NT2/D1 (cell line): ENCODE measurements at regions not wholly inside any gene's neighbourhood (a gene's known extent, or its start where the extent isn't known, plus 50 kb on each side); places are given as distances from the start of the nearest gene placed in this dataset.

Source experiments
- DNase-seq: peaks from one replicate; pipeline ENCODE4 v3.0.0-alpha.2; 2011; ENCODE audit warnings: low read depth, low spot score
- H3K27me3 ChIP-seq: 2 replicates; pipeline ENCODE4 v1.6.0; 2011; ENCODE audit warnings: mild to moderate bottlenecking; ENCODE audit not compliant: insufficient read length, insufficient read depth
- H3K36me3 ChIP-seq: 2 replicates; pipeline ENCODE4 v1.6.1; 2011; ENCODE audit warnings: mild to moderate bottlenecking, low read length, mixed read lengths; ENCODE audit not compliant: insufficient read depth, insufficient read length
- H3K4me1 ChIP-seq: 2 replicates; pipeline ENCODE4 v1.5.1; 2011; ENCODE audit not compliant: insufficient read depth, insufficient read length
- H3K4me3 ChIP-seq: 2 replicates; pipeline ENCODE4 v1.5.1; 2011; ENCODE audit warnings: low read depth; ENCODE audit not compliant: insufficient read length
- H3K9ac ChIP-seq: 2 replicates; pipeline ENCODE4 v1.6.0; 2011; ENCODE audit warnings: low read depth; ENCODE audit not compliant: insufficient read length
- H3K9me3 ChIP-seq: 2 replicates; pipeline ENCODE4 v1.5.1; 2011; ENCODE audit warnings: mild to moderate bottlenecking, low read length; ENCODE audit not compliant: insufficient read depth
- SUZ12 ChIP-seq: IDR thresholded peaks from 2 replicates; pipeline ENCODE4 v1.6.1; 2011; ENCODE audit not compliant: insufficient read length, insufficient read depth; ENCODE audit errors: extremely low read depth
- YY1 ChIP-seq: IDR thresholded peaks from 2 replicates; pipeline ENCODE4 v1.6.1; 2011; ENCODE audit not compliant: insufficient read length, insufficient read depth
- ZNF274 ChIP-seq: IDR thresholded peaks from 2 replicates; pipeline ENCODE4 v1.6.1; 2011; ENCODE audit warnings: mild to moderate bottlenecking, low read depth, low read length

- TF ChIP-seq YY1 (no peak), ZNF274 (no peak), SUZ12 (no peak)
- no peak for DNase-seq
Measured at GRCh38 chr2:71951718-71952404, 195.8 kb downstream of the CYP26B1 start.

GRCh38 chr2:71951083-71951468, 196.6 kb downstream of the CYP26B1 start:
- no peak for TF ChIP-seq SUZ12
- TF ChIP-seq YY1 = no peak
- TF ChIP-seq ZNF274 = no peak
- H3K9ac ChIP-seq = no peak overlapping the region
- peaks cover 8% of the 10 kb centered on the region for H3K4me1 ChIP-seq

More at GRCh38 chr2:71951718-71952404, 195.8 kb downstream of the CYP26B1 start:
- no peak overlapping the region for H3K4me3 ChIP-seq
- H3K27me3 ChIP-seq = no peaks in the 10 kb centered on the region
- H3K4me1 ChIP-seq = peaks cover 8% of the 10 kb centered on the region
- H3K36me3 ChIP-seq = no peaks in the 10 kb centered on the region
- no peak overlapping the region for H3K9ac ChIP-seq
- H3K9me3 ChIP-seq = 0 out of 2 replicates have a peak, but pooled peaks cover 4% of the 10 kb centered on the region

GRCh38 chr2:71950256-71951082, 197.2 kb downstream of the CYP26B1 start:
- H3K36me3 ChIP-seq = no peaks in the 10 kb centered on the region
- peaks cover 8% of the 10 kb centered on the region for H3K4me1 ChIP-seq
- no peaks in the 10 kb centered on the region for H3K9me3 ChIP-seq
- H3K4me3 ChIP-seq = no peak overlapping the region
- no peak overlapping the region for H3K9ac ChIP-seq
- TF ChIP-seq YY1 (no peak), ZNF274 (no peak), SUZ12 (no peak)
- DNase-seq = no peak
- no peaks in the 10 kb centered on the region for H3K27me3 ChIP-seq

More at GRCh38 chr2:71951083-71951468, 196.6 kb downstream of the CYP26B1 start:
- no peaks in the 10 kb centered on the region for H3K36me3 ChIP-seq
- no peak for DNase-seq
- no peak overlapping the region for H3K4me3 ChIP-seq
- H3K27me3 ChIP-seq = no peaks in the 10 kb centered on the region
- no peaks in the 10 kb centered on the region for H3K9me3 ChIP-seq

GRCh38 chr2:71949537-71949798, 198.2 kb downstream of the CYP26B1 start:
- no peaks in the 10 kb centered on the region for H3K36me3 ChIP-seq
- H3K4me3 ChIP-seq = no peak overlapping the region
- no peak overlapping the region for H3K9ac ChIP-seq
- H3K4me1 ChIP-seq = peaks cover 8% of the 10 kb centered on the region
- DNase-seq = no peak
- no peaks in the 10 kb centered on the region for H3K27me3 ChIP-seq
- H3K9me3 ChIP-seq = no peaks in the 10 kb centered on the region
- TF ChIP-seq YY1 = no peak
- TF ChIP-seq ZNF274 = no peak
- TF ChIP-seq SUZ12 = no peak

GRCh38 chr2:71948781-71949536, 198.7 kb downstream of the CYP26B1 start:
- no peak overlapping the region for H3K4me3 ChIP-seq
- TF ChIP-seq SUZ12 (no peak), ZNF274 (no peak), YY1 (no peak)
- DNase-seq = no peak

GRCh38 chr2:71947809-71948208, 199.9 kb downstream of the CYP26B1 start:
- Histone ChIP-seq H3K9ac (no peak overlapping the region), H3K9me3 (no peaks in the 10 kb centered on the region), H3K36me3 (no peaks in the 10 kb centered on the region), H3K27me3 (no peaks in the 10 kb centered on the region), H3K4me3 (no peak overlapping the region), H3K4me1 (peaks cover 10% of the 10 kb centered on the region)
- TF ChIP-seq ZNF274 = no peak
- TF ChIP-seq SUZ12 = no peak
- no peak for TF ChIP-seq YY1
- no peak for DNase-seq

More at GRCh38 chr2:71948781-71949536, 198.7 kb downstream of the CYP26B1 start:
- Histone ChIP-seq H3K27me3 (no peaks in the 10 kb centered on the region), H3K9me3 (no peaks in the 10 kb centered on the region), H3K9ac (no peak overlapping the region), H3K36me3 (no peaks in the 10 kb centered on the region), H3K4me1 (peaks cover 8% of the 10 kb centered on the region)

GRCh38 chr2:71945603-71945959, 202.1 kb downstream of the CYP26B1 start:
- TF ChIP-seq SUZ12 (no peak), YY1 (no peak), ZNF274 (no peak)
- H3K4me1 ChIP-seq = peaks cover 2% of the 10 kb centered on the region
- no peak for DNase-seq
- H3K36me3 ChIP-seq = no peaks in the 10 kb centered on the region
- H3K9me3 ChIP-seq = no peaks in the 10 kb centered on the region
- H3K27me3 ChIP-seq = no peaks in the 10 kb centered on the region
- no peak overlapping the region for H3K9ac ChIP-seq
- H3K4me3 ChIP-seq = no peak overlapping the region
